ENCODE measurements at regions not wholly inside any gene's neighbourhood (a gene's known extent, or its start where the extent isn't known, plus 50 kb on each side); places are given as distances from the start of the nearest gene placed in this dataset.

- Mint-ChIP-seq H3K4me3 (ENCODE audit: unreplicated experiment) (no peak overlapping the region), H3K27me3 (ENCODE audit: insufficient read depth, unreplicated experiment) (peaks cover 20% of the 10 kb centered on the region), H3K27ac (ENCODE audit: low read depth, unreplicated experiment) (no peak overlapping the region), H3K9me3 (ENCODE audit: unreplicated experiment) (no peaks in the 10 kb centered on the region), H3K4me1 (ENCODE audit: insufficient read depth, unreplicated experiment) (no peaks in the 10 kb centered on the region), H3K36me3 (ENCODE audit: insufficient read depth, unreplicated experiment) (no peaks in the 10 kb centered on the region)
- DNase-seq (ENCODE audit: unreplicated experiment), result no peak
- CTCF ChIA-PET, result no interaction called here
- intact Hi-C loops (cut with micrococcal nuclease), result no loop called here
- TF ChIP-seq, protein P1, sequence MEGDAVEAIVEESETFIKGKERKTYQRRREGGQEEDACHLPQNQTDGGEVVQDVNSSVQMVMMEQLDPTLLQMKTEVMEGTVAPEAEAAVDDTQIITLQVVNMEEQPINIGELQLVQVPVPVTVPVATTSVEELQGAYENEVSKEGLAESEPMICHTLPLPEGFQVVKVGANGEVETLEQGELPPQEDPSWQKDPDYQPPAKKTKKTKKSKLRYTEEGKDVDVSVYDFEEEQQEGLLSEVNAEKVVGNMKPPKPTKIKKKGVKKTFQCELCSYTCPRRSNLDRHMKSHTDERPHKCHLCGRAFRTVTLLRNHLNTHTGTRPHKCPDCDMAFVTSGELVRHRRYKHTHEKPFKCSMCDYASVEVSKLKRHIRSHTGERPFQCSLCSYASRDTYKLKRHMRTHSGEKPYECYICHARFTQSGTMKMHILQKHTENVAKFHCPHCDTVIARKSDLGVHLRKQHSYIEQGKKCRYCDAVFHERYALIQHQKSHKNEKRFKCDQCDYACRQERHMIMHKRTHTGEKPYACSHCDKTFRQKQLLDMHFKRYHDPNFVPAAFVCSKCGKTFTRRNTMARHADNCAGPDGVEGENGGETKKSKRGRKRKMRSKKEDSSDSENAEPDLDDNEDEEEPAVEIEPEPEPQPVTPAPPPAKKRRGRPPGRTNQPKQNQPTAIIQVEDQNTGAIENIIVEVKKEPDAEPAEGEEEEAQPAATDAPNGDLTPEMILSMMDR (IDR thresholded peaks at IDR 0.05; ENCODE audit: unreplicated experiment), result no peak
- POLR2A ChIA-PET, result no interaction called here
- BruUV-seq (replicated peaks), result no TSS peak
These were observed 389.4 kb upstream of the SLC24A2 start for GRCh38 chr9:20178197-20178596.

DNA sequence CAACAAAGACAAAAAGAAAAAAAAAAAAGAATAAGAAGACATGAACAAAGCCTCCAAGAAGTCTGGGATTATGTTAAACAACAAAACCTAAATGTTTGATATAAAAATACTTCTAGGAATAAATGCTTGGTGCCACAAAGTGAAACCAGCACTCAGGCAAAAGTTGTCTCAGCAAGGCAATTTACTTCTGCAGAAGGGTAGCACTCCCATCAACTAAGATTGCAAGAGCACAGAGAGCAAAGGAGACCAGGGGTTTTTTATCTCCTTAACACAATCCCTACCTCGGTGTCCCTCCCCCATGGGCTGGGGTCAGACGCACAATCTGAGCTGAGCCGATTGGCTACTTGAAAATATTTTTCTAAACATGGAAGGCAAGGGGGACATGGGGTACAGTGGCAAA lies 381.3 kb upstream of the SLC24A2 start:
- ChIA-PET POLR2A (no interaction called here), CTCF (no interaction called here)
- H3K27me3 Mint-ChIP-seq (ENCODE audit: insufficient read depth, unreplicated experiment), result peaks cover 24% of the 10 kb centered on the region
- H3K27ac Mint-ChIP-seq (ENCODE audit: low read depth, unreplicated experiment), result no peak overlapping the region
- intact Hi-C loops (cut with micrococcal nuclease), result no loop called here
- no peak for DNase-seq (ENCODE audit: unreplicated experiment)
- BruUV-seq (replicated peaks), result no TSS peak
- TF ChIP-seq, protein P1 (IDR thresholded peaks at IDR 0.05; ENCODE audit: unreplicated experiment), result no peak
- no peaks in the 10 kb centered on the region for H3K4me1 Mint-ChIP-seq (ENCODE audit: insufficient read depth, unreplicated experiment)
- H3K36me3 Mint-ChIP-seq (ENCODE audit: insufficient read depth, unreplicated experiment), result no peaks in the 10 kb centered on the region
- H3K4me3 Mint-ChIP-seq (ENCODE audit: unreplicated experiment), result no peak overlapping the region
- peaks cover 35% of the 10 kb centered on the region for H3K9me3 Mint-ChIP-seq (ENCODE audit: unreplicated experiment)

DNA sequence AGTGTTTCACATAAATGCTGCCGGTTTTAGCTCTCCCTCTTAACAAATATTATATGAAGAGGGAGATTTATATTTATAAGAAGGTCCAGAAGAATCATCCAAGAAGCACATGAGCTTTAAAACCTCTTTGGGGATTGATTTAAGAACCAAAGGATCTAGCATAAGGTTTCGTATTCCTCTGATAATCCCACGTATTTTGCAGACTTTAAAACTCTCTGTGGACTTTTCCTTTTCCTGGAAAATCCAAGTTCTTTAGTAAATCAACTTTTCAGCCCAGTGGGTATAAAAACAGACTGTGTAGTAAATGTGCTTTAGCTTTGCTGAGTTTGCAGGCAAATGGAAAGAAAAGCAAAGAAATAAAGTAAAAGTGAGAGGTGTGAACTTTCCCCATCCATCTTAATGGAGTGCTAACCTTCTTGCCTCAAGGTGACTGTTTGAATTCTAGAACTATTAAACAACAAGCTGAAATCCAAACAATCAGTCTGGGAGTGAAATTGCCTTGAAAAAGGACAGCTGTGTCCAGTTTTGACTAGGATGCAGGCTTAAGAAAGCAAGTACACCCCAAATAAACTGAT lies 363.4 kb upstream of the SLC24A2 start:
- Mint-ChIP-seq H3K9me3 (ENCODE audit: unreplicated experiment) (no peaks in the 10 kb centered on the region), H3K4me1 (ENCODE audit: insufficient read depth, unreplicated experiment) (no peaks in the 10 kb centered on the region), H3K27ac (ENCODE audit: low read depth, unreplicated experiment) (no peak overlapping the region), H3K4me3 (ENCODE audit: unreplicated experiment) (no peak overlapping the region), H3K36me3 (ENCODE audit: insufficient read depth, unreplicated experiment) (no peaks in the 10 kb centered on the region), H3K27me3 (ENCODE audit: insufficient read depth, unreplicated experiment) (no peaks in the 10 kb centered on the region)
- POLR2A ChIA-PET, result interaction anchor here (0.9 kb wide), 1 partner anchor 11 kb away, joined by 3 read pairs; no protein-coding TSS in a partner anchor
- BruUV-seq (replicated peaks), result no TSS peak
- DNase-seq (ENCODE audit: unreplicated experiment), result no peak
- intact Hi-C loops (cut with micrococcal nuclease), result no loop called here
- CTCF ChIA-PET, result interaction anchor here (0.5 to 1.4 kb wide), 2 partner anchors 206 to 362 kb away, joined by 3 to 4 read pairs; no protein-coding TSS in a partner anchor
- TF ChIP-seq, protein P1 (IDR thresholded peaks at IDR 0.05; ENCODE audit: unreplicated experiment), result no peak

GRCh38 chr9:20148416-20148815 lies 359.6 kb upstream of the SLC24A2 start:
- H3K27ac Mint-ChIP-seq (ENCODE audit: low read depth, unreplicated experiment), result no peak overlapping the region
- no peaks in the 10 kb centered on the region for H3K27me3 Mint-ChIP-seq (ENCODE audit: insufficient read depth, unreplicated experiment)
- ChIA-PET POLR2A (no interaction called here), CTCF (interaction anchor here (0.6 kb wide), 1 partner anchor 123 kb away, joined by 4 read pairs; no protein-coding TSS in a partner anchor)
- H3K36me3 Mint-ChIP-seq (ENCODE audit: insufficient read depth, unreplicated experiment), result no peaks in the 10 kb centered on the region
- no peak overlapping the region for H3K4me3 Mint-ChIP-seq (ENCODE audit: unreplicated experiment)
- DNase-seq (ENCODE audit: unreplicated experiment), result no peak
- intact Hi-C loops (cut with micrococcal nuclease), result no loop called here
- TF ChIP-seq, protein P1 (IDR thresholded peaks at IDR 0.05; ENCODE audit: unreplicated experiment), result no peak
- H3K4me1 Mint-ChIP-seq (ENCODE audit: insufficient read depth, unreplicated experiment), result no peaks in the 10 kb centered on the region
- H3K9me3 Mint-ChIP-seq (ENCODE audit: unreplicated experiment), result no peaks in the 10 kb centered on the region
- no TSS peak for BruUV-seq (replicated peaks)

Measured in MCF 10A (cell line).